Testis (tissue), 2 donors: ENCODE measurements at regions not wholly inside any gene's neighbourhood (a gene's known extent, or its start where the extent isn't known, plus 50 kb on each side); places are given as distances from the start of the nearest gene placed in this dataset.

Experiments
- POLR2A ChIP-seq: fragments of 450-650 bp; IDR thresholded peaks from one replicate; pipeline ENCODE4 v1.6.1; 2017; ENCODE audit warnings: antibody characterized with exemption, mild to moderate bottlenecking, moderate library complexity
- TF ChIP-seq, protein P1 (sequence below), 3 experiments: fragments of 450-650 bp in 2 of 3; fragments of 200-600 bp in 1 of 3; sonication (generic) in 1 of 3; IDR thresholded peaks; one replicate each; pipeline ENCODE4 v1.5.1; 2016 to 2019; ENCODE audit warnings: antibody characterized with exemption in 3 of 3, mild to moderate bottlenecking in 2 of 3, moderate library complexity in 1 of 3

DNA sequence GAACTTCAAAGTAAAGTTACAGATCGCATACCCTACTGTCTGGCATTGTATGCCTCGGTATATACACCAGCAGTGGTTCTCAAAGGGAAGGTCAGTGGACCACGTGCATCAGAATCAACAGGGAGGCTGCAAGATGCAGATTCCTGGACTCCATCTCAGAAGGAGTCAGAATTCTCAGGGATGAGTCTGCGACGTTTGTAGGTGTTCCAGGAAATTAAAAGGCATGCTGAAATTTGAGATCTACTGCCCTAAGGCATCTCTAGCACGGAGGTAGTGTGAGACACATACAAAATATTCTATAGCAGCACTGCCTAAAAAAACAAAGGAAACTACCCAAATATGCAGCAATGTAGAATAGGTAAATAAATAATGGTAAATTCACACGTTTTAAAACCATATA, 136.8 kb upstream of the BNIP2 start:
- TF ChIP-seq, protein P1, sequence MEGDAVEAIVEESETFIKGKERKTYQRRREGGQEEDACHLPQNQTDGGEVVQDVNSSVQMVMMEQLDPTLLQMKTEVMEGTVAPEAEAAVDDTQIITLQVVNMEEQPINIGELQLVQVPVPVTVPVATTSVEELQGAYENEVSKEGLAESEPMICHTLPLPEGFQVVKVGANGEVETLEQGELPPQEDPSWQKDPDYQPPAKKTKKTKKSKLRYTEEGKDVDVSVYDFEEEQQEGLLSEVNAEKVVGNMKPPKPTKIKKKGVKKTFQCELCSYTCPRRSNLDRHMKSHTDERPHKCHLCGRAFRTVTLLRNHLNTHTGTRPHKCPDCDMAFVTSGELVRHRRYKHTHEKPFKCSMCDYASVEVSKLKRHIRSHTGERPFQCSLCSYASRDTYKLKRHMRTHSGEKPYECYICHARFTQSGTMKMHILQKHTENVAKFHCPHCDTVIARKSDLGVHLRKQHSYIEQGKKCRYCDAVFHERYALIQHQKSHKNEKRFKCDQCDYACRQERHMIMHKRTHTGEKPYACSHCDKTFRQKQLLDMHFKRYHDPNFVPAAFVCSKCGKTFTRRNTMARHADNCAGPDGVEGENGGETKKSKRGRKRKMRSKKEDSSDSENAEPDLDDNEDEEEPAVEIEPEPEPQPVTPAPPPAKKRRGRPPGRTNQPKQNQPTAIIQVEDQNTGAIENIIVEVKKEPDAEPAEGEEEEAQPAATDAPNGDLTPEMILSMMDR (IDR thresholded peaks at IDR 0.05) = no peak
- no peak for TF ChIP-seq POLR2A
